ENCODE measurements at regions not wholly inside any gene's neighbourhood (a gene's known extent, or its start where the extent isn't known, plus 50 kb on each side); places are given as distances from the start of the nearest gene placed in this dataset.
A peak's percentile ranks its signal among the peaks of the same experiment; 100 is the strongest.

DNA sequence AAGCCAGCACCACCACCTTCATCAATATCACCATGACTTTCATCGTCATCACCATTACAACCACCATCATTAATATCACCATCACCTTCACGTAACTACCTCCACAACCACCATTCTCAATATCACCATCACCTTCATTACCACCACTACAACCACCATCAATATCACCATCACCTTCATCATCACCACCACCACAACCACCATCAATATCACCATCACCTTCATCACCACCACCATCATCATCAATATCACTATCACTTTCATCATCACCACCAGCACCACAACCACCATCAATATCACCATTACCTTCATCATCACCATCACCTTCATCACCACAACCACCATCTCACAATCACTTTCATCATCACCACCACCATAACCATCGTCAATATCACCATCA, 225.3 kb upstream of the SULF2 start:
- DNase-seq (ENCODE audit: insufficient read length, low spot score, missing footprints) = no peak
- Histone ChIP-seq H3K36me3 (ENCODE audit: insufficient read depth, low read length) (no peaks in the 10 kb centered on the region), H3K4me2 (ENCODE audit: insufficient read depth, low read length) (no peak overlapping the region), H2AFZ (ENCODE audit: low read length) (no peak overlapping the region), H3K4me3 (ENCODE audit: insufficient read depth, low read length) (no peak overlapping the region), H3K79me2 (ENCODE audit: insufficient read depth, low read length) (no peaks in the 10 kb centered on the region), H4K20me1 (ENCODE audit: insufficient read depth, low read length) (no peaks in the 10 kb centered on the region), H3K4me1 (ENCODE audit: insufficient read depth, low read length) (peaks cover 42% of the 10 kb centered on the region), H3K9me3 (ENCODE audit: low read depth, low read length) (peaks cover 12% of the 10 kb centered on the region), H3K27me3 (ENCODE audit: insufficient read depth, low read length) (no peaks in the 10 kb centered on the region), H3K27ac (ENCODE audit: low read depth, low read length) (no peak overlapping the region)
- TF ChIP-seq, protein P1, sequence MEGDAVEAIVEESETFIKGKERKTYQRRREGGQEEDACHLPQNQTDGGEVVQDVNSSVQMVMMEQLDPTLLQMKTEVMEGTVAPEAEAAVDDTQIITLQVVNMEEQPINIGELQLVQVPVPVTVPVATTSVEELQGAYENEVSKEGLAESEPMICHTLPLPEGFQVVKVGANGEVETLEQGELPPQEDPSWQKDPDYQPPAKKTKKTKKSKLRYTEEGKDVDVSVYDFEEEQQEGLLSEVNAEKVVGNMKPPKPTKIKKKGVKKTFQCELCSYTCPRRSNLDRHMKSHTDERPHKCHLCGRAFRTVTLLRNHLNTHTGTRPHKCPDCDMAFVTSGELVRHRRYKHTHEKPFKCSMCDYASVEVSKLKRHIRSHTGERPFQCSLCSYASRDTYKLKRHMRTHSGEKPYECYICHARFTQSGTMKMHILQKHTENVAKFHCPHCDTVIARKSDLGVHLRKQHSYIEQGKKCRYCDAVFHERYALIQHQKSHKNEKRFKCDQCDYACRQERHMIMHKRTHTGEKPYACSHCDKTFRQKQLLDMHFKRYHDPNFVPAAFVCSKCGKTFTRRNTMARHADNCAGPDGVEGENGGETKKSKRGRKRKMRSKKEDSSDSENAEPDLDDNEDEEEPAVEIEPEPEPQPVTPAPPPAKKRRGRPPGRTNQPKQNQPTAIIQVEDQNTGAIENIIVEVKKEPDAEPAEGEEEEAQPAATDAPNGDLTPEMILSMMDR (IDR thresholded peaks at IDR 0.05; ENCODE audit: extremely low read depth, low read depth, low read length) = no peak

DNA sequence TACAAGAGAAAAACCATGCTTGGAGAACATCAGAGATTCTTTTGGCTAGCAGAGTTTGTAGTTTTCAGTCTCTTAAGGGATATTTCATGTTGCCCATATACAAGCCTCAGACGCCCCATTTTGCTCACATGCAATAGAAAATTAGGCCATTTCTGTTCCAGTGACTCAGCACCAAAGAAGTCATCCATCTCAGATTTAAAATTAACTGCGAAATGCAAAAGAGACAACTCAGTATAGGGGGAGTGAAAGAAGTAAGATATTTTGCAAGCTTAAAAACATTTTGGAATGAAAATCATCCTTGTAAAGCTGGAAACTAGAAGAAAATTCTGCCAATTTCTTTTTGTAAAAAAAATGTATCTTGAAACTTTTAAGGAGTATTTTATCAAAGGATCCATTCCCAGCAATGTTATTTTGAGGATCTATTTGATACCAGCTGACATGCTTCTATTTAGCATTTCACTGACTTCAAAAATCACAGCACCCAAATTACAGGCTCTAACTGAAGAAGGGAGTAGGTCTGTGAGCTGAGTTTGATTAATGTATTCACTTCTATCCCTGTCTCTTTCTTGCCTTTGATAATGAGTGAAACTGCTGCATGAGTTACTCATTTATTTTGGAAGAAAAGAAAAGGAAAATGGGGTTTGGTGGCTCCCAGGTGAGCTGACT, 223.7 kb upstream of the SULF2 start:
- Histone ChIP-seq H3K27ac (ENCODE audit: low read depth, low read length) (peak overlapping the region; percentile 36), H4K20me1 (ENCODE audit: insufficient read depth, low read length) (no peaks in the 10 kb centered on the region), H3K79me2 (ENCODE audit: insufficient read depth, low read length) (no peaks in the 10 kb centered on the region), H3K4me3 (ENCODE audit: insufficient read depth, low read length) (no peak overlapping the region), H3K27me3 (ENCODE audit: insufficient read depth, low read length) (no peaks in the 10 kb centered on the region), H3K36me3 (ENCODE audit: insufficient read depth, low read length) (no peaks in the 10 kb centered on the region), H3K4me1 (ENCODE audit: insufficient read depth, low read length) (peaks cover 31% of the 10 kb centered on the region), H3K9me3 (ENCODE audit: low read depth, low read length) (peaks cover 12% of the 10 kb centered on the region), H2AFZ (ENCODE audit: low read length) (no peak overlapping the region), H3K4me2 (ENCODE audit: insufficient read depth, low read length) (no peak overlapping the region)
- TF ChIP-seq, protein P1 (IDR thresholded peaks at IDR 0.05; ENCODE audit: extremely low read depth, low read depth, low read length) = no peak
- peak; percentile 79 for DNase-seq (ENCODE audit: insufficient read length, low spot score, missing footprints)

DNA sequence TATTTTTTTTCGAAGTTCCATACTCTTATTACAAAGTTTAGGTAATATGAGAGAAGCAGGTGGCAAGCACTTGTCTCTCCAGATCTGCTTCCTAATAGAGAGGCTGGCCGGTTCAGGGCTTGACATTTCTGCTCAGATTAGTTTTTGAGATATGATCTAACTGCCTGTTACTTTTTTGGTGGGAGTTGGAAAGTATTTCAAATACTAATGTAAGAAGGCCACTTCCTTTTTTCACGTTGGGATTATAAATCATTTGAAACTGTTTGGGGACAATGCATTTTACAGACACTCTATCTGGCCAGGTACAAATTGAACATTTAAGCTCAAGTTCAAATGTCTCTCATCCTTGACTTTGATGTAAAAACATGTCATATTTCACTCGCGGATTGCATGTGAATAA, 222.1 kb upstream of the SULF2 start:
- Histone ChIP-seq H3K9me3 (ENCODE audit: low read depth, low read length) (peaks cover 12% of the 10 kb centered on the region), H4K20me1 (ENCODE audit: insufficient read depth, low read length) (no peaks in the 10 kb centered on the region)

More for the DNA sequence above, 222.1 kb upstream of the SULF2 start:
- DNase-seq (ENCODE audit: insufficient read length, low spot score, missing footprints) = peak; percentile 86
- Histone ChIP-seq H3K4me2 (ENCODE audit: insufficient read depth, low read length) (no peak overlapping the region), H3K4me3 (ENCODE audit: insufficient read depth, low read length) (no peak overlapping the region), H3K79me2 (ENCODE audit: insufficient read depth, low read length) (no peaks in the 10 kb centered on the region), H3K36me3 (ENCODE audit: insufficient read depth, low read length) (no peaks in the 10 kb centered on the region), H2AFZ (ENCODE audit: low read length) (no peak overlapping the region), H3K4me1 (ENCODE audit: insufficient read depth, low read length) (peaks cover 24% of the 10 kb centered on the region), H3K27me3 (ENCODE audit: insufficient read depth, low read length) (no peaks in the 10 kb centered on the region), H3K27ac (ENCODE audit: low read depth, low read length) (no peak overlapping the region)
- TF ChIP-seq, protein P1 (IDR thresholded peaks at IDR 0.05; ENCODE audit: extremely low read depth, low read depth, low read length) = no peak

All from osteoblast (primary cell).